Loucy (cell line): ENCODE measurements at regions not wholly inside any gene's neighbourhood (a gene's known extent, or its start where the extent isn't known, plus 50 kb on each side); places are given as distances from the start of the nearest gene placed in this dataset.

Experiments used
- H2AFZ ChIP-seq: fragments of 200-600 bp; sonication (generic); 2 replicates; pipeline ENCODE4 v1.6.0; 2016; ENCODE audit warnings: antibody characterized with exemption, mild to moderate bottlenecking, low read length, moderate library complexity
- H3F3A ChIP-seq: fragments of 200-600 bp; 2 replicates; pipeline ENCODE4 v1.6.0; 2016; ENCODE audit warnings: antibody characterized with exemption, low read depth, mild to moderate bottlenecking
- H3K27me3 ChIP-seq: fragments of 200-600 bp; sonication (generic); 2 replicates; pipeline ENCODE4 v1.6.1; 2014; ENCODE audit warnings: low read length, mild to moderate bottlenecking; ENCODE audit not compliant: insufficient read depth, poor library complexity, severe bottlenecking
- H3K36me3 ChIP-seq: fragments of 200-600 bp; sonication (generic); 2 replicates; pipeline ENCODE4 v1.6.1; 2016; ENCODE audit warnings: low read length; ENCODE audit not compliant: insufficient read depth
- H3K4me1 ChIP-seq: fragments of 200-600 bp; sonication (generic); 2 replicates; pipeline ENCODE4 v1.5.1; 2014; ENCODE audit warnings: low read length, mild to moderate bottlenecking; ENCODE audit not compliant: insufficient read depth, poor library complexity, severe bottlenecking
- H3K4me2 ChIP-seq: fragments of 200-600 bp; sonication (generic); 2 replicates; pipeline ENCODE4 v1.6.0; 2014; ENCODE audit warnings: antibody characterized with exemption, low read length, low read depth, mild to moderate bottlenecking; ENCODE audit not compliant: poor library complexity, severe bottlenecking
- H3K4me3 ChIP-seq: fragments of 200-600 bp; sonication (generic); 2 replicates; pipeline ENCODE4 v1.5.1; 2014; ENCODE audit warnings: low read length, mild to moderate bottlenecking, mixed read lengths; ENCODE audit not compliant: poor library complexity, severe bottlenecking
- H3K79me2 ChIP-seq: fragments of 200-600 bp; sonication (generic); 2 replicates; pipeline ENCODE4 v1.6.1; 2014; ENCODE audit warnings: low read length; ENCODE audit not compliant: insufficient read depth
- H3K9ac ChIP-seq: fragments of 200-600 bp; sonication (generic); 2 replicates; pipeline ENCODE4 v1.6.0; 2014; ENCODE audit warnings: mild to moderate bottlenecking, low read depth, low read length, moderate library complexity; ENCODE audit not compliant: poor library complexity, severe bottlenecking
- H3K9me2 ChIP-seq: fragments of 200-600 bp; sonication (generic); replicated peaks from 2 replicates; pipeline ENCODE4 v1.6.1; 2016; ENCODE audit warnings: low read depth, low read length, mixed read lengths
- H3K9me3 ChIP-seq: fragments of 200-600 bp; sonication (generic); 2 replicates; pipeline ENCODE4 v1.6.1; 2014; ENCODE audit warnings: mild to moderate bottlenecking, antibody characterized with exemption, low read length, low read depth; ENCODE audit not compliant: insufficient read depth
- H4K20me1 ChIP-seq: fragments of 200-600 bp; sonication (generic); 2 replicates; pipeline ENCODE4 v1.6.0; 2014; ENCODE audit warnings: antibody characterized with exemption, low read length, mild to moderate bottlenecking; ENCODE audit not compliant: insufficient read depth, poor library complexity, severe bottlenecking
- EZH2phosphoT487 ChIP-seq: fragments of 200-600 bp; IDR thresholded peaks from 2 replicates; pipeline ENCODE4 v1.6.1; 2018; ENCODE audit warnings: antibody characterized with exemption, mild to moderate bottlenecking, moderate library complexity, borderline replicate concordance
- TF ChIP-seq, protein P1 (sequence below): fragments of 200-600 bp; sonication (generic); conservative IDR thresholded peaks from 2 replicates; pipeline ENCODE4 v1.5.1; 2014; ENCODE audit warnings: mild to moderate bottlenecking, antibody characterized with exemption, low read length

DNA sequence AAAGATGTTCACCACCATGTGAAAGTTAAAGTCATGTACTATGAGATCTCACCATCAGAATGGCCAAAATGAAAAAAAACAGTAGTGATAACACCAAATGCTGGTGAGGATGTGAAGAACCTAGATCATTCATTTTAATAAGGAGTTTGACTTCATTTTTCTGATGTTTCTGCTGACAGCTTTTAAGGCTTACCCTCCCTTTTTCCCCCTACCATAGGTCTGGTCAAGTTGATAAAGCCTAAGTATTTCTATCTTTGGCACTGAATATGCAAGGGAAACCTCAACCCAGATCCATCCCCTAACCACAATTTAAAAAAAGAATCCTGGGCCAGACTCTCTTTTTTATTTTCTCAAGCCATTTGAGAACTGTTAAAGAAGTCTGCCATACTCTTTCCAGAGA is 689.6 kb upstream of the FOXG1 start:
- H2AFZ ChIP-seq: no peak overlapping the region
- H3K79me2 ChIP-seq: no peaks in the 10 kb centered on the region
- no peaks in the 10 kb centered on the region for H4K20me1 ChIP-seq
- no peak overlapping the region for H3K9ac ChIP-seq
- no peak for TF ChIP-seq EZH2phosphoT487
- TF ChIP-seq, protein P1, sequence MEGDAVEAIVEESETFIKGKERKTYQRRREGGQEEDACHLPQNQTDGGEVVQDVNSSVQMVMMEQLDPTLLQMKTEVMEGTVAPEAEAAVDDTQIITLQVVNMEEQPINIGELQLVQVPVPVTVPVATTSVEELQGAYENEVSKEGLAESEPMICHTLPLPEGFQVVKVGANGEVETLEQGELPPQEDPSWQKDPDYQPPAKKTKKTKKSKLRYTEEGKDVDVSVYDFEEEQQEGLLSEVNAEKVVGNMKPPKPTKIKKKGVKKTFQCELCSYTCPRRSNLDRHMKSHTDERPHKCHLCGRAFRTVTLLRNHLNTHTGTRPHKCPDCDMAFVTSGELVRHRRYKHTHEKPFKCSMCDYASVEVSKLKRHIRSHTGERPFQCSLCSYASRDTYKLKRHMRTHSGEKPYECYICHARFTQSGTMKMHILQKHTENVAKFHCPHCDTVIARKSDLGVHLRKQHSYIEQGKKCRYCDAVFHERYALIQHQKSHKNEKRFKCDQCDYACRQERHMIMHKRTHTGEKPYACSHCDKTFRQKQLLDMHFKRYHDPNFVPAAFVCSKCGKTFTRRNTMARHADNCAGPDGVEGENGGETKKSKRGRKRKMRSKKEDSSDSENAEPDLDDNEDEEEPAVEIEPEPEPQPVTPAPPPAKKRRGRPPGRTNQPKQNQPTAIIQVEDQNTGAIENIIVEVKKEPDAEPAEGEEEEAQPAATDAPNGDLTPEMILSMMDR: no peak
- no peak overlapping the region for H3K4me2 ChIP-seq
- H3K4me1 ChIP-seq: no peaks in the 10 kb centered on the region
- H3K9me3 ChIP-seq: peaks cover 3% of the 10 kb centered on the region; the same call in 1 of the 2 replicates
- no peaks in the 10 kb centered on the region for H3F3A ChIP-seq
- H3K36me3 ChIP-seq: no peaks in the 10 kb centered on the region
- H3K27me3 ChIP-seq: no peaks in the 10 kb centered on the region
- H3K4me3 ChIP-seq: no peak overlapping the region
- H3K9me2 ChIP-seq: no peaks in the 10 kb centered on the region

DNA sequence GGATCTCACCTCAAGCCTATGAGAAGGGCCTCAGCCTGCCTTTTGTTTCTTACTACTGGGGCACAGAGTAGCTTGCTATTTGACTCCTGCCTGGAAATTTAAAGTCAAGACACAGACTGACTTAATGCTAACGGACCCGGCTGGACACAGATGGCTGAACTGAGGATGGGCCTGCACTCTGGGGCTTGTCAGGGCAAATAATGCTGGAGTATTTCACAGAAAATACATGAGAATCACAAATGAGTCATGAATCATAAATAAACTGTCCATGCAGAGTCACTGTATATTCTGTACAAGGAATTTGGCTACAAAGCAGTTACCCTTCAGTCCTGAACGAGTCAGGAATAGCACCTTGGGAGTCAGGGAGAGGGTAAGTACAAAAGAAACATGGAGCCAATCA is 683.2 kb upstream of the FOXG1 start:
- Histone ChIP-seq H3K4me3 (no peak overlapping the region), H3K9me2 (no peaks in the 10 kb centered on the region), H3K9ac (no peak overlapping the region), H3K9me3 (no peaks in the 10 kb centered on the region), H3K4me1 (no peaks in the 10 kb centered on the region), H4K20me1 (no peaks in the 10 kb centered on the region), H3K79me2 (no peaks in the 10 kb centered on the region), H3F3A (no peaks in the 10 kb centered on the region), H3K36me3 (no peaks in the 10 kb centered on the region), H3K4me2 (no peak overlapping the region), H3K27me3 (no peaks in the 10 kb centered on the region), H2AFZ (no peak overlapping the region)
- TF ChIP-seq EZH2phosphoT487: no peak
- TF ChIP-seq, protein P1: no peak

DNA sequence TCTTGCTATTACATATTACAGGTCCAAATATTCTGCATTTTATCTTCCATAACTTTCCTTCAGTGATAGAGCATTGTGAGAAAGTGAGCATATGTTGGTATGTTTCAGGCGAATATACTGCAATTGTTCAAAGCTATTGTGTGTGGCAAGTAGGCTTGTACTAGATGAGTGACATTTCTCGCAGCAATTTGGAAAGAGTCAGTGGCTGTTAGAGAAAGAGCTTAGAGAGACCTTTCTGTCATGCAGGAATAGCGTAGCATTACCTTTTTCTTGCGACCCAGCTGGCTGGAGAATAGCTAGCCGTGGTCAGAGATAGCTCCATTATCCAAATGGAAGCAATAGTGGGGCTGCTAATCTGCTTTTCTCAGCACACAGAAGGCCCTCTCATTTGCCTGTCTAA is 678.5 kb upstream of the FOXG1 start:
- Histone ChIP-seq H3K4me3 (no peak overlapping the region), H3K4me2 (no peak overlapping the region), H3K79me2 (no peaks in the 10 kb centered on the region), H3K9me3 (no peaks in the 10 kb centered on the region), H3K9me2 (no peaks in the 10 kb centered on the region), H3K27me3 (no peaks in the 10 kb centered on the region), H3K4me1 (no peaks in the 10 kb centered on the region), H3F3A (no peaks in the 10 kb centered on the region), H3K36me3 (no peaks in the 10 kb centered on the region), H2AFZ (no peak overlapping the region), H4K20me1 (no peaks in the 10 kb centered on the region), H3K9ac (no peak overlapping the region)
- TF ChIP-seq, protein P1: no peak
- TF ChIP-seq EZH2phosphoT487: no peak
